ENCODE measurements at regions not wholly inside any gene's neighbourhood (a gene's known extent, or its start where the extent isn't known, plus 50 kb on each side); places are given as distances from the start of the nearest gene placed in this dataset.
"Not testable (repeated sequence)": the region's sequence is repeated elsewhere in the genome, so short reads cannot be mapped to it uniquely, and the experiment has no call there.

DNA sequence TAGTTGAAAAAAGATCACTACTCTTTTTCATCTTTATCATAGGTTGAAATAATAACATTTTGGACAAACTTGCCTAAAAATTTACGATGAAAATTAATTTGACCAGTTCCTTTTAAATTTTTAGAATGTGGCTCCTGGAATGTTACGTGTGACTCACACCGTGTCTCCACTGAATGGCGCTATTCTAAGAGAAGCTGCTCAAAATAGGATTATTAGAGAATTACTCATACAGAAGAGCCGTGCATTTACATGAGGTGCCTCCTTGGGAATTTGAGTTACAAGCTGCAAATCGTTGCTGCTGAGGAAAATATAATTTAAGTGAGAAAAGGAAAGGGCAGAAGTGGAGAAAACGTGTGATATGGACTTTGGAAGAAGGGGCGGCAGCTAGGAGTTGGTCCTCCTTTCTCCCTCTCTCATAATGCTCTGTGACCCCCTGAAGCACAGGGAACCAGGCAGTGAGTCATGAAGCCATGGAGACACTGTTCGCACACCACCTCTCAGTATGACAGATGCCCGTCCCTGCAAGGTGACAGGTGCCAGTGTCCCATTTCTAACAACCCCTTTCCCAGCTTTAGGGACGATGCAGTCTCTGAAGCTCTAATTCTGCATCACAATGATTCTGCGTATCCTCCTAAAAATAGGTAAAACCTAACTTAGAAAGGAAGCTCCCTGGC, 323.2 kb upstream of the COBL start:
- no peak for DNase-seq

- DNase-seq, result no peak
These were observed 319.9 kb upstream of the COBL start for GRCh38 chr7:51636503-51636902.

DNA sequence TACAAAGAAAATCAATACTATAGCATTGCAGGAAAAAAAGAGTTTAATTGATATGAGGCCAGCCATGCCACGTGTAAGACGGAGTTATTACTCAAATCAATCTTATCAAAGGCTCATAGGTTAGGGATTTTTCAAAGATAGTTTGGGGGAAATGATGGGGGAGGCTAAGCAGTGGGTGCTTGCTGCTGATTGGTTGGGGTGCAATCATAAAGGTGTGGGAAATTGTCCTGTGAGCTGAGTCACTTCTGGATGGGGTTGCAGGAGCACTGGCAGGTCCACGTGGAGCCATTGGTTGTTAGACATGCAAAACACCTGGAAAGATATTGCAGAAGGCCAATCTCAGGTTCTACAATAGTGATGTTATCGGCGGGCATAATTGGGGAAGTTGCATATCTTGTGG, 319.2 kb upstream of the COBL start:
- no peak for DNase-seq

- DNase-seq, result no peak
These were observed 317.9 kb upstream of the COBL start for GRCh38 chr7:51634538-51634937.

- DNase-seq, result no peak
These were observed 317.4 kb upstream of the COBL start for GRCh38 chr7:51634025-51634424.

GRCh38 chr7:51633596-51633995, 317.0 kb upstream of the COBL start:
- no peak for DNase-seq

DNA sequence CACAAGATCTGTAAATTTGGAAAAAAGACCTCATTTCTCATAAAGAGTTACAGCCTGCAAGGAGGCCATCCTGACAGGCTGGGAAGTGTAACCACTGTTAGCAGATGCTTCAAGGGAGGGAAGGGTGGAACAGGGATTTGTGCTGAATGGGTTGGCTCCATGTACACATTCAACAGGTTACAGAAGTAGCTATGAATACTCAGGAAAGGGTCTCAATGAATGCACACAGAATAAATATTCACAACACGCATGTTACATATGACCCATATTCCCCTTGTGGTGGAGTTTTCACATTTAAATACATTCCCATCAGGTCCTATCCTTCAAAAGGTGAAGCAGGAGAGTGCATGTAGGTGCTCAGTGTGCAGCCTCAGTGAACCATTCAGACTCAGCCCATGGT, 316.4 kb upstream of the COBL start:
- no peak for DNase-seq

- DNase-seq, result no peak
These were observed 314.3 kb upstream of the COBL start for GRCh38 chr7:51630933-51631332.

- no peak for DNase-seq
These were observed 312.6 kb upstream of the COBL start for GRCh38 chr7:51629206-51629605.

- no peak for DNase-seq
These were observed 305.3 kb upstream of the COBL start for GRCh38 chr7:51621956-51622355.

DNA sequence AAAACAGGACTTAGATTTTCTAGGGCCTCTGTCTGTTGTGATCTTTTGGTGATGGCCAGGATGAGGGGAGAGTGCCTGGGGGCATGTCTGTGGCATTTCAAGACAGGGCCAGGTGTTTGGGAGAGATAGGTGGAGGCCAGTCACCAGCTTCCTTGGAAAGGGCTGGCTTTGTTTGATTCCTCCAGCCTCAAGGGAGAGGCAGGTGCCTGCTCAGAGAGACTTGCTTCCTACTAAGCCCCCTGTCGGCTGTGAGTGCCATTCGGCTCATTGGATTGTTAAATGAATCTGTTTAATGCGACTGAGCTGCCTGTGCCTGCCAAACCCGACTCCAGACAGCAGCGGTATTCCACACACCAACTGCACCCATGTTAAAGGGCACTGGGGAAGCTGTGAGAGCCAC, 304.1 kb upstream of the COBL start:
- no peak for DNase-seq

- no peak for DNase-seq
These were observed 303.3 kb upstream of the COBL start for GRCh38 chr7:51619880-51620279.

DNA sequence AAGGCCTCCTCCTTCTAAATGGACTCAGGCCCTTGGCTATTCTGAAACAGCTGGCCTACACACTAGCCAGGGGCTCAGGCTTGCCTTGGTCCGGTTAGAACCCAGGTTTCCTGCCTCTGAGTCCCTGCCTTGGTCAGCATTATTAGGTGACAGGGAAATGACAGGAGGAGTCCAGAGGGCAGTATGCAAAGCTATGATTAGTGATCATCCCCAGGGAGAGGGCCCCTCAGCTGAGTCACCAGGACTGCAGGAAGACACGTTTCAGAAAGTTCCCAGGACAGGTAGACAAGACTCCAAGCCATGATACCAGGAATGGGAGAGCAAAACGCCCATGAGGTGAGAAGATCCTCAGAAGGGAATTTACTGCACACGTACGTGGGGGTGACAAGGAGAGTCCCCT, 301.1 kb upstream of the COBL start:
- no peak for DNase-seq

DNA sequence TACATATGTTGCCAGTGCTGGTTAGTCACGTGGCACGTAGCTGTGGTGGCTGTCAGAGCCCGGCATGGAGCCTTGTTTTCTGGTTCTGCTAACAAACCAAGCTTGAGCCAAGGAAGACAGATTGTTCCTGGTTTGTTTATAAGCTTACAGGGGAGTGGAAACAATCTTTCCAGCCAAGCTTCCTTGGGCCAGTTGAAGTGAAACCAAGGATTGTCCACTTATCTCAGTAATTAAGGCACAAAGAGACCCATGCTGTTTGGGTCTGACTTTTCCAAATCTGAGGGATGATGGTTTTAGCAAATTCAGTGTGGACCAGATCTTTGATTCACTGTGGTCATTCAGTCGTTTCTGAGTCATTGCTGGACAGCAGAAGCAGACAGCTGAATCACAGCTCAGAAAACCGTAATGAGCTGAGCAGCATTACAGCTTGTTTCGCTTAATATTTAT, 297.3 kb upstream of the COBL start:
- no peak for DNase-seq

DNA sequence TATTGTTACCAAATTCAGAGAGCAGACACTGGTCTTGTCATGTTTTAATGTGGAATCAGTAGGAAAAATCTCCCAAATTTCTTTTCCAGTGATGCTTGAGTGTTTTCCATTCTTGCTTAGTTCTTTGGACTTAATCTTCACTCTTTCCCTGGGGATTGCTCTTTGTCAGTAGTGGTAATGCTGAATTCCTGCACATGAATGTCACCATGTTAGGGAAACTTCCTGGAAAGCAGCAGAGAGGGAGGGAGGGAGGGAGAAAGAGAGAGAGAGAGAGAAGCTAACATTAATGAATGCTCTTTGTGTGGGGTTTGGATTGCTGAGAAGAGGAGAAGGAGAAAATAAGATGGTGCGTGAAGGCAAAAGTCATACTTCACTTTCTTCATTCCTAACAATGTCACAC, 295.3 kb upstream of the COBL start:
- DNase-seq, result no peak

GRCh38 chr7:51607447-51607846, 290.8 kb upstream of the COBL start:
- DNase-seq, result no peak

GRCh38 chr7:51606601-51607154, 290.1 kb upstream of the COBL start:
- DNase-seq, result peak; percentile 20

- DNase-seq, result no peak
These were observed 285.8 kb upstream of the COBL start for GRCh38 chr7:51602376-51602775.

DNA sequence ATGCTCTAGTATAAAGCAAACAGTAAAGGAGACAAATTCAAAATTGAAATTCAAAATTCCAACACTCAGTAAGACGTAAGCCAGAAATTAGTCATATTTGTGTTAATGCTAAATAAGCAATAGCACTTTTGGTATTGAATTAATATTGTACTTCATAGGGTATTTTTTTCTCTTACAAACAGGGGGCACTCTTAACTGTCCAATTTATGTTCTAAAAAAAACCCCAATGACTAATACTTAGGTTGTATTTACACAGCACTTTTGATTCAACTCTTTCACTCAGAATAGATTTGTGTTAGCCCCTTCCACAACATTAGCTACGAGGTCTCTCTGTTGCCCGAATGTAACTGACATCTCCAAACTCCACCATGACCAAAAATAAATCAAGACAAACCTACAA, 284.9 kb upstream of the COBL start:
- DNase-seq, result no peak

GRCh38 chr7:51599935-51600334, 283.3 kb upstream of the COBL start:
- not testable (repeated sequence) for DNase-seq

GRCh38 chr7:51593628-51594027, 277.0 kb upstream of the COBL start:
- DNase-seq, result no peak

- no peak for DNase-seq
These were observed 276.4 kb upstream of the COBL start for GRCh38 chr7:51592842-51593599.

- DNase-seq, result no peak
These were observed 274.6 kb upstream of the COBL start for GRCh38 chr7:51591223-51591622.

DNA sequence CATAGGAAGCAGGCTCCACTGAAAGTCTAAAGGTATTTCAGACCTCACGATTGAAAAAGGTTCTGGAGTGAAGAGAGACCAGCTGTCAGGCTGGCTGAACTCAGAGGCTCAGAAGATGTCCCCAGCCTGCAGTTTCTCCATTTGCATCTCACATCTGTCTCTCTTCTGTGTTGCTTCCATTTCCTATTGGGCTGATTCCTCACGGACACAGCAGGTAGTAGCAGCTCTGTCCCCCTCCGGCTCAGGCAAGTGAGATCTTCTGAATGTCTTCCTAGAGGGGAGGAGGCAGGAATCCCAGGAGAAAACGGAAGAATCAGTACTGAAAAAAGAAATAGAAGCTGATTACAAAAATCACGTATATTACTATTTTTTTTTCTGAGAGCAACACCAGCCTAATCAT, 274.1 kb upstream of the COBL start:
- DNase-seq, result no peak
